HG02763 (cell line): ENCODE measurements at regions not wholly inside any gene's neighbourhood (a gene's known extent, or its start where the extent isn't known, plus 50 kb on each side); places are given as distances from the start of the nearest gene placed in this dataset.

Experiments used
- ATAC-seq: cut with Tn5 transposase; IDR thresholded peaks from one replicate; pipeline ENCODE4 v1.9.1; 2021; ENCODE audit warnings: mild to moderate bottlenecking, moderate library complexity; ENCODE audit not compliant: unreplicated experiment

DNA sequence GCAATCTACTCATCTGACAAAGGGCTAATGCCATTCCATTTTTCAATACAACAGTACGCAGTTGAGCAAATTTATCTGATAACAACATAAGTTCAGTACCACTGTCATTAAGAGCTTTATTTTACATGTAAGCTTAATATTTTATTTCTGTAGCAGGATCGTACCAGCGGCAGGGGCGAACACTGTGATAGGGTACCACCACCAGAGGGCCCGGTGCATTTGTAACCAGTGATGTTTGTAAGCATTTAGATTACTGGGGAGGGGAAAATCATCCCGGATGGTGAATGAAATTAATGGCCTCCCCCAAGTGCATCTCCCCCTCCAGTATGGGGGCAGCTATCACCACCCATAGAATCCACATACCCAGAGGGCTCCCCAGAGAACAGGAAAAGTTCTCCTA lies 179.0 kb downstream of the ADGRA3 start:
- ATAC-seq = no peak

DNA sequence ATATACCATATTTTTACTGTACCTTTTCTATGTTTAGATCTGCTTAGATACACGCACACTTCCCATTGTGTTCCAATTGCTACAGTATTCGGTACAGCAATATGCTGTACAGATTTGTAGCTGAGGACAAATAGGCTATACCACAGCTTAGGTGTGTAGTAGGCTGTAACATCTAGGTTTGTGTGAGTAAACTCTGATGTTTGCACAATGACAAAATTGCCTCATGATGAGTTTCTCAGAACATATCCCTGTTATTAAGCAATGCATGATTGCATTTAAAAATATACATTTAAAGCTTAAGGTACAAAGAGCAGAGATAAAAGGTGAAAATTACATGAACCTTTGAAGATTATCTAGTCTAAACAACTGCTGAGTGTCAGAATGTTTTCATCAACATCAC lies 181.7 kb downstream of the ADGRA3 start:
- ATAC-seq = no peak

DNA sequence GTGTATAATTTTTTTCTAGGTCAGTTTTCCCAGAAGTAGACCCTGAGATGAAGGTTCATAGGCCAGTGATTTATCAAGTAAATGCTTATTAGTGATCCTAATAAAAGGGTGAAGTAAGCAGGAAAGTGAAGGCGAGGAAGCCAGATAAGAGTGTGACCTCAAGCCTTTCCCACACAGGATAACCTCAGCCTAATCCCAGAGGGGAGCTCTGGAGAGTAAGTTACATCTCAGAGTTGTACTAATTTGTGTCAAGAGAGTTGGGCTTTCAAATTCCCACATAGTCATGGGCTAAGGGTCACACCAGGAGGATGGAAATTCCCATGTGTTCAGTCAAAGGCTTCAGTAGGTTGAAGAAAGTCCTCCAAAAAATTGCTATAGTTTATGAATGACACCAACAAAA lies 191.4 kb downstream of the ADGRA3 start:
- no peak for ATAC-seq

DNA sequence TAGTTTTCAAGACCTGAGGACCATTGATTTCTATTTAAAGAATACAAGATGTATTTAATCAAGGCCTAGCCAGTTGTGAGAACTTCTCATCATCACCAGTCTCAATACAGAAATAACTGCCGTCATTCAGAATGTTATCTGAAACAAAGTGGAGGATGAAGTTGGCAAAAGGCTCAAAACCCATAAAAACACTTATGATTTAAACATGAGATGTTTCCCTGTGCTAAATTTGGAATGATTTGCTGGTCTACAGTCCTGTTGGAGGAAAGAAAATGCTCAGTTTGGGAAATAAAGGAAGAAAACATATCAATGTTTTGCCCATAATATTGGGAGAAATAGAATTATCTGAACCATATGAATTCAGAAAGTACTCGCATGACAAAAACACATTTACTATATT lies 192.2 kb downstream of the ADGRA3 start:
- no peak for ATAC-seq

DNA sequence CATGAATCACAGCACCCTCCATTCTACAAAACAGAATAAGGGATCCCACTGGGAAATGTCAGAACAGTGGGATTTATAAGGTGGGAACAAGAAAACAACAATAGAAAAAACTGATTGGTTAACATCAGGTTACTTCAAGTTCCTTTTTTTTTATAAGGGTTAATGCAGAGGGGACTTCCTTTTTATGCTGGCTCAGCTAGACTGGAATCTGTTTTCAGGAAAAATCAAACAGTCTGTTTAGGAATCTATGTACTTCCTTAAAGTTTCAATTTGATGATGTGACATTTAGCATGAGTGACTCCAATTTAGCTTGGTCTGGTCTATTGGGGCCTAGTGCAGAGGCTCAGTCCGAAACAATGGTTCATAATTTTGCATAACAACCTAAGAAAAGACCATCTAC lies 192.9 kb downstream of the ADGRA3 start:
- ATAC-seq = no peak

DNA sequence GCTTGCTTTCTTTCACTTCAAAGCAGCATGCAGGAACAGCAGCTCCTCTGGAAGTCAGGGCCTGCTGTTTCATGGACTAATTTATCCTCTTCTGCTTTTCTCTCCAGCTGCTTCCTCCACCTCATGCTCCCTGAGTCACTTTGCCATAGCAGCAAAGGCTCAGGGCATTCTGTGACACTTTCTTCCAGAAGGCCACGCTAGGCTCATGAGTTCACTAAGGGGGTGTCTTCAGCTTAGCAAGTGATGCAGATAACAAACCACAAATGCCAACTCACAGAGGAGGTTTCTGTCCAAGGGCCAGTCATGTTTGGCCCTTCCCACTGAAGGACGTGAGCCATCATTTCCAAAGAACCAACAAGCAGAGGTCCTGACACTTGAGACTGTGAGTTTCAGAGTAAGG lies 200.2 kb downstream of the ADGRA3 start:
- ATAC-seq = no peak

DNA sequence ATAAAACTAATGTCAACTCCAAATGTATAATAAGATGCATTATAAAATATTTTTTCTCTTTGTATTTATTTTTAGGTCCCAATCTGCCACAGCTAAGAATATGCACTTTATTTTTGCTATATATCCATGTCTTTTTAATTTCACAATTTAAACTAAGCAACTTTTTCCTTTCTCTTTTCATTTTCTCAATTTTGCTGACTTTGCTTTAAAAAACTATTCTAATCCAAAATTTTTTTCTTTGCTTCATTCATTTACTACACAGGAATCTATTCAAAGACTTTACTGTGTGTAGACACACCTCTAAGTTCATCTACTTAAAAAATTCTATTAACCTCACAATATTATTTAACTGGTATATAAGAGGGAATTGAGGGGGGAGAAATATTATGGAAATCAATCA lies 201.9 kb downstream of the ADGRA3 start:
- ATAC-seq = no peak

DNA sequence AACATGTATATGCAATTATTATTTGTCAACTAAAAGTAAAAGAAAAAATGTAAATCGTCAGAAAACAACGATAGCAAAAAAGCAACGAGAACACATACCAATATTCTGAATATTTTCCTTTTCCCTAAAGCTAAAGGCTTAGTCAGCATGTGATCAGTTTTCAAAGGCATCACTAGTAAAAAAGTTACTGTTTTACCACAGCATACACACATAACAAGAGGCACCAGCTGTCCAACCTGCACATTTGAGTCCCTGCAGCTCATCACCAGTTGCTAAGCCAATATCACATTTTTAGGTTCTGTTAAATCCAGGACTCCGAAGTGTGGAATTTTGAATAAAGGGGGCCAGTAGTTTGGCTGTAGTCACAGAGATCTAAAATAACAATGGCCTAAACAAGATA lies 203.8 kb downstream of the ADGRA3 start:
- no peak for ATAC-seq

DNA sequence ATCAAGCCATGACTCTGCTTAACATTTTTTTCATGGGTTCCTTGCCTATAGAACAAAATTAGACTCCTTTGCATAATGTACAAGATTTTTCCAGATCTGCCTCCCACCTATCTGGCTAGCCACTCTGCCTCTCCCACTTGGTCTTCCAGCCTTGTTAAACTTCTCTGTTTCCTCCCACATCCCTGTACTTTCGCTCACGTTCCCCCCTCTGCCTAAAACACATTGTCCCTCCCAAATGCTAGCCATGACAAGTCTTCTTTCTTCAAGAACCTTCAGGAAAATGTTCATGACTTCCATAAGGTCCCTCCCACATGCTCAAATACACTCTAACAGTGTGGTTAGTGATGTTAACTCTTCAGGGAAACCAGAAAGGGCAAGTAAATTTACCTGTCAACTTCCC lies 214.6 kb downstream of the ADGRA3 start:
- no peak for ATAC-seq

DNA sequence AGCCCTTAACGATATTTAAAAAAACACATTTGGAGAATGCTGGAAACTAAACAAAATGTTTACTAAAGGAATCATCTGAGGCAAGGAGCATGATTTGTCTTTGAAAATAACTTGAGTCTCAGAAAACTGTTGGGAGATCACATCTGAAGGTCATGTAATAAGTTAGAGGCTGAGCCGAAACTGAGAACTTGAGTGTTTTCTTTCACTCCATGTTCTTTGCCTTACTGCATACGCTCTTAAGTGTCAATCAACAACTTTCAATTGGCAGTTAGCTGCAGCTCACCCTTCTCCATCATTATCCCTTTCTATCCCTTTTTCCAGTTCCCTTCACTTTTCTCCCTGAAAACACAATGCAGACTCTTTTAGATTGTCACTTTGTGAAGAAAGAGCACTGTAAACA lies 216.2 kb downstream of the ADGRA3 start:
- ATAC-seq = no peak

DNA sequence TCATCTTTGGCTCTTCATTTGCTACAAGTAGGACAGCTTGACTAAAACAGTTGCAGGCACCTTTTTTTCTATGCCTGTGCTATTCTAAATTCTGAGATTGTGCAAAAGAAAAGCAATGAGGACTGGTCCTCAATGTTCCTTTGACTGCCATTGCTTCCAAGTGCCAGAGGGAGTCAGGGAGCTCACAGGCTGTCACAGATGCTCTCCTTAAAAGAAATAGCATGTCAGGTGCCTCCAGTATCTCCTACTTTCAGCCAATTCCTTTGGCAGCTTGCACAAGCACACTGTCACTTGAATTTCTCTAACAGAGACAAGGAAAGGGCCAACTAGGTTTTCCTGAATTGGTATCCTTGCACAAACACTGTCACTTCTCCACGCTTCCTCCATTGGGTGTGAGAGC lies 228.2 kb downstream of the ADGRA3 start:
- ATAC-seq = no peak

DNA sequence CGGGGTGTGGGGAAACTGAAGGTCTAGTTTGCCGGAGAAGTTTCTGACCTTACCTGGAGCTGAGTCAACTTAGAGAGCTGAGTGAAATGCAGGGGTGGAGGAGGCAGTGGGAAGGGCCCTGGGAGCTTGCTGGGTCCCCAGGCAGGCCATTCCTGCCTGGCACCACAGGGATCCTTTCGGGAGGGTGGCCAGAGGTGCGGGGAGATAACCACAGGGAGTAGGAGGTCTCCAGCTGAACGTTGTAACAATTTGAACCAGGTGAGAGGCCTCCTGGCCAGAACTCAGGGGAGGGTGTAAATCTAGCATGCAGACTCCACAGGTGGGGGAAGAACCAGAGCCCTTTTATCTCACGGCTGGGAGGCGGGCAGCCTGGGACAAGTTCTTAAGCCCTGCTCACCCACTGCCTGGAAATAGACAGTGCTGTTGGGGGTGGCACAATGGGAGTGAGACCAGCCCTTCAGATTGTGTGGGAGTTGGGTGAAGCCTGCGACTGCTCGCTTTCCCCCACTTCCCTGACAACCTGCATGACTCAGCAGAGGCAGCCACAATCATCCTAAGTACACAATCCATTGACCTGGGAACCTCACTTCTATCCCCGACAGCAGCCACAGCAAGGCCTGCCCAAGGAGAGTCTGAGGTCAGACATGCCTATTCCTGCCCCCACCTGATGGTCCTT lies 247.4 kb downstream of the ADGRA3 start:
- ATAC-seq = no peak

DNA sequence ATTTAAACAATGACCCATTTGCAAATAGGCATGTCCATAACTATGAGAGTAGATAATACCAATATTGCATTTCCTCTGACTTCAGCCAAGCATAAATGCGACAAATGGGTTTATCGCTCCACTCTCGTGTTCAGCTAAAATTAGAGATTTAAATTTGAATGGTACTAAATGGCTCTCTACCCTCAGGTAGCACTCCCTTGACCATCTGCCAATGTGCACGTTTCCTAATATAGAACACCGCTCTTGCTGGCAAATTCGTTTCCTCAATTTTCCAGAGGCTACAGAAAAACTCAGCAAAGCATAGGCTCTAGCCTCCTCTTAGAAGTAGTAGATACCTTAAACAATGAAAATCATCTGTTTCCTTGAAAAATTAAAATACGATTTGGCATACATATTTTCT lies 251.6 kb downstream of the ADGRA3 start:
- ATAC-seq = no peak

DNA sequence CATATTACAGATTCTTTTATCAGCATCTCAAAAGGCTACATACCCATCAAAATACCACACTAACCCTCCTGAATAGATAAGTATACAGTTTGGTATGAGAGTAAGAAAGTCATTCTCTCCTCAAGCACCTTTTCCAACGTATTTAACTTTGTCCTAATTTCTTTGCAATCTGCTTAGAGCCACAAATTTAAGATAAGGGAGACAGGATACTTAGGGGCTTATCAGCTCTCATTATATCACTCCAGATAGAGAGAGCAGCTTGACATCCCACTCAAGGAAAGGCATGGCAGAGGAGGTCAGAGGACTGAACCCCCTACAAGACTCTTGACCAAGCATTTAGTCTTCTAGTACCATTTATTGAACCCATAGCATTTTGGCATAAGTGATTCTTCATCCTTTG lies 262.4 kb downstream of the ADGRA3 start:
- ATAC-seq = no peak

DNA sequence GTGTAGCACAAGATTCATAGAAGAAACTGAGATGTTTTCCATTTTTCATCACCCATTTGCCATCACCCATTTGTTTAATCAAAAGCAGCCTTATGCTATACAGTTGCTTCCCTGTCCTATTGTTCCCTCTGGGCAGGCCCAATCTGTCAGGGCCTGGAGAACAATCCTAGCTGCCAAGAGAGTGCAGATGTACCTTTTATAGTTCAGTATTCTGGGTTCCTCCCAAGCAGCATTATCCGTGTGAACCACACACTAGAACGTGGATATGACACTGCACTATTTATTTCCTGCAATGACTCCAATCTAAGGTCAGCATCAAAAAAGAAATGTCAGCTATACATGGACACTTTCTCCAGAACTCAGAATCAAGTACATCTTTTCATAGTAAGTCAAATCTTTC lies 269.0 kb downstream of the ADGRA3 start:
- ATAC-seq = no peak

DNA sequence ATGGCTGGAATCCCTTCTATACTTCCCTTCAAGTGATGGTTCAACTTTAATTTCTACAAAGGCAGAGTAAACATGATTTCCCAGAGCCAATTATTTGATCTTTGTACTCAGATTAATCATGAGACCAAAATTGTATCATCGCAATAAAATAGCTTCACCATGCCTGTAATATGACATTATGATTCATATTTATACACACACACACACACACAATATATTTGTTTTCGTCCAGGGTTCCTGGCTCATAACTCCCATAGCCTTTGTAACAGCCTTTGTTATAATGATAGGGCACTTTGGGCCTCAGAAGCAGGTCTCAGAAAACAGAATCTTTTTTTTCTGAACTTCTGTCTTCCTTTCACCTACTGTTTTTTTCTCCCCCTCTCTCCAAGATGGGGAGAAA lies 270.6 kb downstream of the ADGRA3 start:
- no peak for ATAC-seq

DNA sequence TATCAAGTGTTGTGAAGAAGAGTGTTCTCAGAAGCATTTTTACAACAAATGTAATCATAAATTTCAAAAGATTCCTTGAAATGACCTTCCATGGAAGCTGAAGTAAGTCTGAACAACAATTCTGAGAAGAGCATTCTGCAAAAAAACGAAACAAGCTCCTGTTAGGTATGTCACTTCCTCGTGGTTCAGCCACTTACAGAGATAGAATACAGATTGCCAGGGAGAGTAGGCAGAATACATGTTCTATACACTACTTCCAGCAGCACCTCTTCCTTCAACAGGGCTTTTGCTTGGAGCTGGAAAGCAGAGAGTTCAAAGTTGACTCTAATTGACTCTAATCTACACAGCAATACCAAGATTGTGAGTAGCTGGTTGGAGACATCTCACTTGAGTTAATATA lies 274.5 kb downstream of the ADGRA3 start:
- no peak for ATAC-seq

DNA sequence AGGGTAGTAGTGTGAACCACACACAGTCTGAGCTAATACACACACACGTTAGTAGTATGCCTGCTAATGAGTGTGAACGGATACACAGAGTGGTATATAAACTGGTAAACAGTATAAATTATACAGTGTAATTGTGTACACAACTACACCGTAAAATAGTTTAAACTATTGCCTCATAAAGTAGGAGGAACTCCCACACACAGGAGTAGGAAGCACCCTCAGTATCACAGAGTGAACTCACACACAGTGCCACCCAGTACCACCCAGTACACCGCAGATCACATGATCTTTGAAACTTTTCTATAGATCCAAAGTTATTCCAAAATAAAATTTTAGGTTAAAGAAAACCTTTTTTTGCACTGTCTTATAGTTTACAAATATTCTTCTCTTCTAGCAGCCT lies 275.1 kb downstream of the ADGRA3 start:
- ATAC-seq = no peak

DNA sequence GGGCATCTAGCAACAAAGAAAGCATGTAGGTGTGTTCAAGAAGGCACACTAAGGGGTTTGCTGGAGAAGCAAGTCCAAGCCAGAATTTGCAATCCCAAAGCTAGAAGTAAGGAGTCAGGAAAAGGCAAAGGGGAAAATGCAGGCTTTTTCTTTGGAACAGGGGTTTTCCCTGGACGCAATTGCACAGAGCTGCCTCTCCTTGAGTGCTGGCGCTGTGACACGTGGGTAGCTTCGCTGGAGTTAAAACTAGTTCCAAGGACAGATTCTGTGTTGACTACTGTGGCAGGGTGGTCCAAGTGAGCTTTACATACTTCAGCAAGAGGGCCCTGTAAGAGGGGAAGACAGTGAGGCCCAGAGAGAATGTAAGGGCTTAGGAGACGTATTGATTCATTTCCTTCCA lies 277.1 kb downstream of the ADGRA3 start:
- no peak for ATAC-seq

DNA sequence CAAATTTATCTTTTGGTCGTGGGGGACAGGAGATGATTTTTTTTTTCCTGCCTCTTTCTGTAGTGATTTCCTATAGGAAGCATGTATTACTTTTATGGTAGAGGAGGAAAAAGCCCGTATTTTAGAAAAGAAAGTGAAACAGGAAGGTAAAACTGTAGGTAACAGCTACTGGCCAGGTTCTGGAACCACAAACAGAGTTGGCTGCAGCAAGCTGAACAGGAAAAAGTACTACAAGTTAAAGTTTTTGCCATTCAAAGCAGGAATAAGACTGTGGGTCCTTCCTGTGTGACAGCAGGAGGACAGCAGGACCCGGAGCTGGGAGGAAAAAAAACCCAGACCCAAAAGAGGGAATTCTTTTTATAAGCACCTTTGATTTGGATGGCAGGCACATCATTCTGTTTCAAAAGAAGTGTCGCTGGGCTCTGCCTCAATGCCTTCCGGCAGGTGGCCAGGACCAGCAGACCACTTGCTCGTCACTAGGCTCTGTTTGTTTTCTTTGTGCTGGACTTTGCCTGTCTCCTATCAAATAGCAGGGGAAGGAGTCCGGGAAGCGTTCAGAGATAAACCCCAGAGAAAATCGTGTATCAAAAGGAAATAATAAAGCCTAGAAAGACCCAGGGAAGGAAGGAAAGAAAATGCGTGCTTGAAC lies 277.9 kb downstream of the ADGRA3 start:
- ATAC-seq = no peak

DNA sequence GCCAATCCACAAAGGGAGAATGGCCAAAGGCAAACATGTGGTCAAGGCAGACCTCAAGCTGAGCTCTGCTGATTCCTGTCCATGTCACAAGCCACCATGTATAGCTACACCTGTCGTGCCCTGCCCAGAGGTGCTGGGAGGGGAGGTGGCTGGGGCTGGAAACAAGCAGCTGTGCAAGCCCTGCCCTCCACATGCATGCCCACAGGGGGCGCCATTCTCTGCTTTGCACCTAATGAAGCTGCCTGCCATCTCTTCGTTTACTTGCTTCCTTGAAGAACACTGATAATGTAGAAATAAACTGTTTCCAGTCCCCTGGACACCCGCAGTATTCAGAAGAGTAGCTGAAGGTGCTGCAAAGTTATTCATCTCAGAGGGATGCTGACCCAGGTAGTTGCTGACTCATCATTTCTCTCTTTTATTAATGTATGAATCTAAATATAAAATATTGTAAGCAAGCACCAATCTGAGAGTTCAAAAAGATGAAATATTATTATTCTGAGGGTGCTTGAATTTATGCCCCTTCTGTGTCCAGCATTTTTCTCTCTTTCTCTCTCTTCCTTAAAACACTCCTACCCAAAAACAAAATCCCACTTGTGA lies 278.6 kb downstream of the ADGRA3 start:
- no peak for ATAC-seq

DNA sequence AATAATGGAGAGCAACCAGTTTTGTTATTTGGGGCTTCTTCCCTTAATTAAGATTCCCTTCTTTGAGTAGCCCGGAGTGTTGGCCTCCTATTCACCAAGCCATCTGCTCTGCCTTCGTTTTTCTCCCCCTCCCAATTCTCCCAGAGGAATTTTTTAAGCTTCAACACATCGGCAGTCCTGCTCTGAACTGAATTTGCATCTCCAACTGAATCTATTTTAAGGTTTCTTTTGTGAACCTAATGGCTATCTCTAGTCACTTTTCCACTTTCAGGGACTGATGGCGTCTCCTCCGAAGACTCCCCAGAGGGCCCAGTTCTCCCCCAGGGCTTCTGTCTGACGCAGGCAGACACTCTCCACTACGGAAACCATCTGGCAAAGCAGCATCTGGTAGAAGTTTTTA lies 280.2 kb downstream of the ADGRA3 start:
- ATAC-seq = no peak

DNA sequence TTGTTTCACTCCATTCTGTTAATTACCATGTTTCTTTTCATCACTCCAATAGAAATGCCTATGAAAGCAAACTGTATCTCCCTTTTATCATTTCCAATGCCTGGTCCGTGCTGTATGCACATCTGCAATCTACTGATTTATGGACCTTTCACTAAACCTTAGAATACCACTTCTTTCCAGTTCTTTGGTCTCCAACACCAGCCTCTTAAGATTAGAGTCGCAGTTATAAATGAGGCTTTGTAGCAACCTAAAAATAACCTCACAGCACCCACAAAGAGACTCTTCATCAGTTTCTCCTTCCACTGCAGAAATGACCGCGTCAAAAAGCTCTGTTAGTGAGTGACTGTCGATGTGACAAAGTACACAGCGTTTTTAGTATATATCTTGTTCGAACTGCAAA lies 282.6 kb downstream of the ADGRA3 start:
- ATAC-seq = no peak
